SW 1271 (cell line): ENCODE measurements at regions not wholly inside any gene's neighbourhood (a gene's known extent, or its start where the extent isn't known, plus 50 kb on each side); places are given as distances from the start of the nearest gene placed in this dataset.

Source experiments
- DNase-seq, 2 experiments: peaks; one replicate each; lab custom pipeline; 2025; lab: John Stamatoyannopoulos, UW

DNA sequence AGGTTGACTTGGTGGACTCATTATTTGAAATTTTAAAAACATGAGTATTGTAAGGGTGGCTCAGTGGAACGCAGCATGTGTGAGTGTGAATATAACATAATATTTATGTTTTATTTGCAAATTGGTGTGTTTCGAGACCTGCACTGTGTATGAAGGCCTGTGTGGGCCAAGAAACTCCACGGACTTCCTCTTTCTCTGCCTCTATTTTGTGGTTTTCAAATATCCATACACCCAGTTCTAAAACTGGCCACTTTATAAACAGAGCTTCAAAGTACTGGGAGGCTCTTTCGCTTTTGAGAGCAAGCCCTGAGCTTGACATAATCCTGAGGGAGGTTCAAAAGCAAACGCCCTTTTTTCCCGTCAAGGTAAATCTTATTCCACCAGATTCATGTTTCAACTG, 187.7 kb downstream of the GPAT3 start:
- no peak for DNase-seq

DNA sequence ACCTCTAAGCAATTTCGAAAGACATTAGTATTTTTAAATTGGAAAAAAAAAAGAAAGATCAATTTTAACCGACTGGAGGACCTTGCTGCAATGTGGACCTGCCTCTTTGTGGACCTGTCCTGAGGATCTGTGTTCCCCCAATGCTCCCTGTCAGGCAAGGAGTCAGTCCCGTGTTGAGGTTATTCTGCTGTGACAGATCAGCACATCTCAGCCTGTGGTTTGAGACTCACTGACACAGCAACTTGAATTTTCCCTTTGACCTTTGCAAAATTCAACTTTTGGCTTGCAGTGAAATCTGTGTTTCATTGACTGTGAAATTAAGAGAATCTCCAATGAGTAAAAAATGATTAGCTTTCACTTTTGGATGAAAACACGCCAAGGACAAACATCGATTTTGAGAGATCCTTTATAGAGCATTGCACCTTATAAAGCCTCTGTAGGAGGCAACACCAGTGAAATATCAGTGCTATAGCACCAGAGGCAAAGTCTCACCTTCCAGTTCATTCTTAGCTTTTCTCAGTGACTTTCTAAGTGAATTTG, 186.9 kb downstream of the GPAT3 start:
- DNase-seq: no peak

DNA sequence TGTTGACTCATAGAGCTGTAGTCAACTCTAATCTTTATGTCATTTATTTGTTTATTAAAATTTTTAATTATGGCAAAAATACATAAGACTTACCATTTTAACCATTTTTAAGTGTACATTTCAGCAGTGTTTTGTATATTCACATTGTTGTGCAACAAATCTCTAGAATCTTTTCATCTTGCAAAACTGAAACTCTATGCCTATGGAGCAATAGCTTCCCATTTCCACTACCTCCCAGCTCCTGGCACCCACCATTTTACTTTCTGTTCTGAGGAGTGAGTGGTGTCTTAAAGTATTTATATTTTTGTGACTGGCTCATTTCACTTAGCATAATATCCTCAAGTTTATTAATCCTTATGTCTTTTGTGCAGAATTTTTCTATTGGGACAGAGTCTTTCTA, 181.0 kb downstream of the GPAT3 start:
- DNase-seq: no peak

DNA sequence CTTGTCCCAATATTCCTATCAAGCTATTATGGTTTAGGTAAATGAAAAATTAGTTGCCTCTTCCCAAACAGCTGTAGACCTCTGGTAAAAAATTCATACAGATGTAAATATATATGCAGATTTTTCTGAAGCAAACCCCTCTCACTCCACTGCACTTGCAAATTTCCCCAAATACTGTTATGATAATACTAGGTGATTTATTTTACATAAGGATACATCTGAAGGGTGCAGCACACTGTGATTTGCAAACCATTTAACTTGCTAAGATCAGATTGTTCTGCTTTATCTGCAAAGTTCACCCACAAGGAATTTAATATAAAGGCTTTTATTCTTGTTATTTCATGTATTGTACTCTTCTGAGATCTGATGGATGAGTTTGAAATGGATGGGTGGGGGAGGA, 177.0 kb downstream of the GPAT3 start:
- DNase-seq: no peak

GRCh38 chr4:83709627-83710026, 173.7 kb downstream of the GPAT3 start:
- no peak for DNase-seq

- no peak for DNase-seq
Measured at GRCh38 chr4:83708500-83709175, 172.7 kb downstream of the GPAT3 start.

DNA sequence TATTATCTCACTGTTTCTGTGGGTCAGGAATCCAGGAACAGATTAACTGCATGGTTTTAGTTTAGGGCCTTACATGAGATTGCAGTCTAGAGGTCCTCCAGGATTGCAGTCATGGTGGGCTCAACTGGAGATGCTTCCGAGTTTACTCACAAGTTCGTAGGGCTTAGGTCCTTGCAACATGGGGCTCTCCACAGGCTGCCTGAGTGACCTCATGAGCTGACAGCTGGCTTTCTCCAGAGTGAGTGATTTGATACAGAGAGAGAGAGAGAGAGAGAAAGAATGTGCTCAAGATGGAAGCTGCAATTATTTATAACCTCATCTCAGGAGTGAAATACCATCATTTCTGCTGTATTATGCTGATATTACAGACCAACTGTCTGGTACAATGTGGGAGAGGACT, 168.9 kb downstream of the GPAT3 start:
- DNase-seq: no peak

- no peak for DNase-seq
Measured at GRCh38 chr4:83703752-83704151, 167.8 kb downstream of the GPAT3 start.

DNA sequence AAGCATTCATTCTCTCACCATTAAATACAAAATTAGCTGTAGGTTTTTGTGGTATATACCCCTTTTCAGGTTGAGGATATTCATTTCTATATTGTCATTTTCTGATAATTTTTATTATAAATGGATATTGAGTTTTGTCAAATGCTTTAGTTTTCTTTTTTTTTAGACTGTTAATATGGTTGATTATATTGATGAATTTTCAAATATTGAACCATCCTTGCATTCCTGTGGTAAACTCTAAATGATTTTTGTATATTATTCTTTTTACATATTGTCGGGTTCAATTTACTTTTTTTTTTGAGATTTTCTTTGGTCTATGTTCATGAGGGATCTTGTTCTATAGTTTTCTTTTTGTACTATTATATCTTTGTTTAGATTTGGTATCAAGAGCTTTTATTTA, 165.1 kb downstream of the GPAT3 start:
- DNase-seq: no peak

DNA sequence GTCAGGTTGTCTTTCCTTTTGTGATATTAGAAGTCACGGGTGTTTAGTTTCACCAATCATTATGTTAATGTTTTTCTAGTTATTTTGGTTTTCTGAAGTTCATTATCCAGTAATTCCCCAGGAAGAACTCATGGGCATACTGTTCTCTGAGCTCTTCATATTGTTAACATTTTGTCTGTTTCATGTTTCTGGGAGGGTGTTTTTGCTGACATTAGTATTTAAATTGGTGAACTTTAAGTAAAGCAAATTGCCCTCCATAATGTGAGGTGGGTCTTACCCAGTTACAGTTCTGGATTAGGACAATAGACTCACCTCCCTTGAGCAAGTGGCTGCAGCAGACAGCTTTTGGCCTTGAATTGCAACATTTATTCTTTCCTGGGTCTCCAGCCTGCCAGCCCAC, 163.4 kb downstream of the GPAT3 start:
- DNase-seq: no peak

DNA sequence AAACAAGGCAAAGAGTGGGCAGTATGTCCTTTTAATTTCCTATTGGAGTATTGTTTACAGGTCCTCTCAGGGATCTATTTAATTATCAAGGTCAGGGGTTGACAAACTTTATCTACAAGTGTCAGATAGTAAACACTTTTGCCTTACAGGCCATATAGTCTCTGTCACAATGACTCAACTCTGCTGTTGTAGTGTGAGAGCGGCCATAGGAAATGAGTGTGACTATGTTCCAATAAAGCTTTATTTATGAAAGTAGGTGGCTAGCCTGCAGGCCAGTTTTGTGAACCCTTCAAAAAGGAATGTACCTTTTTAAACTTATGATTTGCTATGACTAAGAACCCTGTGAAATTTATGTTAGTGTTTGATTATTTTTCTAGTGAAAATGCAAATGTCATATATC, 156.1 kb downstream of the GPAT3 start:
- no peak for DNase-seq

- no peak for DNase-seq
Measured at GRCh38 chr4:83686166-83686565, 150.3 kb downstream of the GPAT3 start.

- DNase-seq: no peak
Measured at GRCh38 chr4:83679692-83680091, 143.8 kb downstream of the GPAT3 start.

DNA sequence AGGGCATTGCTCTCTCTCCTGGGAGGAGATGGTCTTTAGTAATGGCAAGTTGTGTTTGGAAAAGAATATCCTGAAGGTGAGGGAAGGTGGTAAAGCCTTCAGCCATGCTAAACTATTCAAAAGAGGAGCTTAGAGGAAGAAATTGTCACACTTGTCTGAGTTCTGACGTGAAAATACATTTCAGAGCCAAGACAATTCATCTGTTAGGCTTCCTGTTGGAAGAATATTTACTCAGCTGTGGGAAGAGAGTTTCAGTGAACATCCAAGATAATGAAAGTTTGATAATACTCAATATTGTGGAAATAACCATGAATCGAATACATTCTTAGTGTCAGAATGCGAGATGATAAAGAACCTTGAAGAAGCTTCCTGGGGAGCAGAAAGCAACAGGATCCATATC, 143.3 kb downstream of the GPAT3 start:
- DNase-seq: no peak

GRCh38 chr4:83677656-83678055, 141.7 kb downstream of the GPAT3 start:
- DNase-seq: no peak

DNA sequence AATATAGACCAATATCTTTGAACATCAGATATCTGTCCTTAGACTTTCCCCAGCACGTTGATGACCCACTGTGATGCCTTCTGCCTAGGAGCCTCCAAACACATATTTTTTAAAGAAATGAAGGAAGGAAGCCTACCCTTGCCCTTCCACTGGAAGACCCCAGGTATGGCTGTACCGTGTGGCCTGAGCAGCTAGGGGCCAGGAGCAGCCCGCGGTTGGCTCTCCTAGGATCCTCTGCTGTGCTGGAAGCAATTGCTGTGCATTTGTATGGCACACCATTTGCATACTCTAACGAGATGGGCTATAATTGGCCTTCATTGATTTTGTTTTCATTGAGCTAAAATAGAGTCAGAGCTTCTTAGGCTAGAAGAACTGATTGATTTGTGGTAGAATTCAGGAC, 128.8 kb downstream of the GPAT3 start:
- DNase-seq: no peak

GRCh38 chr4:83664071-83664470, 128.2 kb downstream of the GPAT3 start:
- no peak for DNase-seq

- no peak for DNase-seq
Measured at GRCh38 chr4:83662204-83662603, 126.3 kb downstream of the GPAT3 start.

DNA sequence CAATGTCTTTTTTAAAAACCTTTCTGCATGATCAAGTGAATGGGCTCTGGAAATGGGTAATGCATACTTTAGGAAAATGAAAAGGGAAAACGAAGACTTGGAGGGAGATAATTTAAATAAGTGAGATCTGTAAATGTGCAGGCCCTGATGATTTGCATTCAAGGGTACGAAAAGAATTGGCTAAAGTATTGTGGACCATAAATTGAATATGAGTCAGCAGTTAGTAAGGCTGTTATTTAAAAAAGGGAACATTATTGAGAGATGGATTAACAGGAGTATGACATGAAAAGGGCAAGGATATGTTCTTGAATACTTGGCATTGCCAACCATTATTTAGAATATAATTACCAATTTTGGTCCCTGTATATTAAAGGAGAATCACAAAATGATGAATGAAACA, 125.5 kb downstream of the GPAT3 start:
- DNase-seq: no peak

DNA sequence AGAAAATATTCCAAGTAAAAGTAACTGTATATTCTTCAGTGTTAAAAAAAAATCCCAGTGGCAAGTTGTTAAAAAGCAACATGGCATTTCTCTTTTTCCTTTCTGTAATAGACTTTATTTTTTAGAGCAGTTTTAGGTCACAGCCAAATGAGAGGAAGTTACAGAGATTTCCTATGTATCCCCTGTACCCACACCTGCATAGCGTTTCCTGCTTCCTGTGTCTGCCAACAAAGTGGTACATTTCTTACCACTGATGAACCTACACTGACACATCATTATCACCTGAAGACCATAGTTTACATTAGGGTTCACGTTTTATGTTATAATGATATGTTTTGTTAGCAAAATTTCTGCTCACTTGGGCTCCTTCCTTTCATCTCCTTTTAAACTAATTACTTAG, 124.7 kb downstream of the GPAT3 start:
- DNase-seq: no peak

DNA sequence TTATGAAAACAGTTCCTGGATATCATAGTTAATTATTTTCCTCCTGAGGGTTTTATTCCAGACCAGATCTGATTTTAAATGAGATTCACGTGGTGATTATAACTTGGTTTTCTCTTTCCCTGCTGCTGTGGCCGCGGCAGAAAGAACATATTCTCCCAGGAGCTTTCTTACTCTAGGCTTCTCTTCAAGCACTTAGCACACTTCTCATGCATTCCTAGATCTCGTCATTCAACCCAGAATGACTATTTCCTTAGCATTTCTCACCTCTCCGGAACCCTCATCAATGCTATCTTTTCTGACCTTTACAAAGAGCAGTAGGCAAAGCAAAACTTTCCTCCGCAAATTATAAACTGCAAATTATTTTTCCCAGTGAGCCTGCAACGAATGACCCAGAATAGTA, 122.9 kb downstream of the GPAT3 start:
- no peak for DNase-seq

DNA sequence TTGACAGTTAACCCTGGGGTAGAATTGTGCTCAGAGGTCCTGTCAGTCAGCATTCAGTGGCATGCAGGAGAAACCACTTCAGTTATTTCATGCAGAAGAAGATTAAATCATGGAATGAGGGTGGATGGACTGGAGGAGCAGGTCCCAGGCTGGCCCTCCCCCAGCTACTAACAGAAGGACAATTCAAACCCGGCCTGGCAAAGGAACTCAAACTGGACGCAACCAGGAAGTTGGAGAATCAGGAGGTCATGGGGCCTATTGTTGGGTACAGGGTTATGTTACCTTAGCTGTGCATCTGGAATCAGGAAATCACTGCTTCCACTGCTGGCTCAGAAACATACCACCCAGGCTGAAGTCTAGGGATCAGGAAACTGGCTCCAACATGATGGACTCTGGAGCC, 121.4 kb downstream of the GPAT3 start:
- DNase-seq: no peak
